K562 (cell line): ENCODE measurements at regions not wholly inside any gene's neighbourhood (a gene's known extent, or its start where the extent isn't known, plus 50 kb on each side); places are given as distances from the start of the nearest gene placed in this dataset.

Experiments
- ATAC-seq: fragments of 200-7000 bp; cut with Tn5 transposase; 3 replicates; pipeline ENCODE4 v1.9.1; 2020; ENCODE audit warnings: moderate library complexity
- BruUV-seq: library from RNA; stranded (reverse); fragments of 400-500 nt; replicated peaks from 2 replicates; lab custom pipeline; 2021; lab: Mats Ljungman, UMichigan
- CTCF ChIA-PET: fragments of 300-600 bp; formaldehyde crosslinking; extraction: SDS; loops from one replicate; lab custom pipeline; 2021; ENCODE audit warnings: low intra/inter-chr PET ratio; lab: Yijun Ruan, JAX
- POLR2A ChIA-PET: fragments of 300-600, 350-650 bp; sonication (Branson Sonifier 250); formaldehyde crosslinking; extraction: SDS; loops from one replicate; lab custom pipeline; 2021; ENCODE audit warnings: antibody characterized with exemption, inconsistent platforms; lab: Yijun Ruan, JAX
- DNase-seq, 4 experiments: peaks; one replicate each; pipeline versions ENCODE4 v3.0.0 to v3.0.0-alpha.2; 2011 to 2018; ENCODE audit warnings: low spot score in 3 of 4, mixed read lengths in 3 of 4; ENCODE audit errors: extremely low read depth in 1 of 4
- FAIRE-seq: peaks from 2 replicates; lab custom pipeline; 2011; peaks lifted over from hg19 to GRCh38; lab: Jason Lieb, UNC
- H2AFZ ChIP-seq: 2 replicates; pipeline ENCODE4 v1.6.0; 2011; ENCODE audit warnings: low read depth, low read length, control low read depth, inconsistent platforms
- H3K27ac ChIP-seq: fragments of 200-600 bp; 3 replicates; pipeline ENCODE4 v1.8.0; 2011; ENCODE audit warnings: low read depth, mild to moderate bottlenecking, control low read depth, inconsistent platforms, low read length, moderate library complexity, mixed read lengths; ENCODE audit errors: extremely low read depth
- H3K27me3 ChIP-seq, 2 experiments: fragments of 300-600 bp in 1 of 2; 2 replicates in 1 of 2; 3 replicates in 1 of 2; pipeline versions ENCODE4 v1.6.0 to v1.8.0; 2011; ENCODE audit warnings: inconsistent platforms in 2 of 2, low read length in 2 of 2, mild to moderate bottlenecking in 1 of 2, mixed read lengths in 1 of 2, moderate library complexity in 1 of 2; ENCODE audit not compliant: control insufficient read depth in 2 of 2, insufficient read depth in 2 of 2
- H3K36me3 ChIP-seq: fragments of 300-600 bp; 3 replicates; pipeline ENCODE4 v1.8.0; 2011; ENCODE audit warnings: mild to moderate bottlenecking, low read length, inconsistent platforms; ENCODE audit not compliant: control insufficient read depth, insufficient read depth
- H3K4me1 ChIP-seq, 2 experiments: fragments of 200-600 bp in 1 of 2; replicated peaks in 1 of 2; 2 replicates in 1 of 2; 3 replicates in 1 of 2; pipeline versions ENCODE4 v1.5.1 to v1.8.0; 2011; ENCODE audit warnings: inconsistent platforms in 2 of 2, low read length in 2 of 2, mild to moderate bottlenecking in 1 of 2, mixed read lengths in 1 of 2, moderate library complexity in 1 of 2; ENCODE audit not compliant: control insufficient read depth in 2 of 2, insufficient read depth in 2 of 2
- H3K4me2 ChIP-seq: 2 replicates; pipeline ENCODE4 v1.6.1; 2011; ENCODE audit warnings: low read length, control low read depth, inconsistent platforms, mixed read lengths; ENCODE audit not compliant: insufficient read depth
- H3K4me3 ChIP-seq: fragments of 200-600 bp; sonication (generic), shearing (Covaris generic); 2 replicates; pipeline ENCODE4 v1.5.1; 2016; ENCODE audit warnings: control low read depth, inconsistent platforms
- H3K79me2 ChIP-seq: fragments of 200-600 bp; 3 replicates; pipeline ENCODE4 v1.8.0; 2011; ENCODE audit warnings: low read length, inconsistent platforms; ENCODE audit not compliant: control insufficient read depth, insufficient read depth
- H3K9ac ChIP-seq, 2 experiments: 2 replicates each; pipeline versions ENCODE4 v1.6.0 to v1.6.1; 2011; ENCODE audit warnings: low read depth in 2 of 2, low read length in 2 of 2, control low read depth in 1 of 2, inconsistent platforms in 1 of 2, mild to moderate bottlenecking in 1 of 2, mixed read lengths in 1 of 2; ENCODE audit not compliant: insufficient read depth in 1 of 2
- H3K9me1 ChIP-seq: one replicate; pipeline ENCODE4 v1.6.0; 2011; ENCODE audit warnings: inconsistent platforms, mild to moderate bottlenecking, low read length, moderate library complexity; ENCODE audit not compliant: control insufficient read depth, insufficient read depth
- H3K9me3 ChIP-seq: replicated peaks from 2 replicates; pipeline ENCODE4 v1.5.1; 2011; ENCODE audit warnings: low read depth, low read length, inconsistent platforms; ENCODE audit not compliant: control insufficient read depth, insufficient read depth
- H4K20me1 ChIP-seq: replicated peaks from 2 replicates; pipeline ENCODE4 v1.6.1; 2011; ENCODE audit warnings: low read length, inconsistent platforms, mixed read lengths; ENCODE audit not compliant: control insufficient read depth, insufficient read depth
- ARID4B ChIP-seq: sonication (generic); formaldehyde crosslinking; IDR thresholded peaks from 2 replicates; pipeline ENCODE4 v1.8.0; 2022; ENCODE audit warnings: mild to moderate bottlenecking, missing genetic modification reagents
- CHAMP1 ChIP-seq: fragments of 450-650 bp; IDR thresholded peaks from 2 replicates; pipeline ENCODE4 v1.6.1; 2016; ENCODE audit warnings: mild to moderate bottlenecking
- HSF4 ChIP-seq: fragments of 250-450 bp; sonication (Bioruptor Pico); IDR thresholded peaks from 2 replicates; pipeline ENCODE4 v2.1.2; 2022; ENCODE audit warnings: mild to moderate bottlenecking, moderate library complexity, borderline replicate concordance
- ZNF354B ChIP-seq: fragments of 250-450 bp; sonication (Bioruptor Pico); IDR thresholded peaks from 2 replicates; pipeline ENCODE4 v1.4.0; 2020
- WGBS: fragments of 100-300 bp; shearing (Covaris generic); methylation state at CpG from one replicate; pipeline ENCODE4 v1.1.6; 2016; ENCODE audit warnings: low coverage, mixed read lengths; ENCODE audit not compliant: insufficient coverage; ENCODE audit errors: missing lambda C conversion rate; 5-methylcytosine and 5-hydroxymethylcytosine counted together
- in situ Hi-C: fragments of 300-500 bp; cut with MboI; formaldehyde crosslinking; loops from 4 replicates; pipeline ENCODE4 v1.15.0; 2018; ENCODE audit warnings: inconsistent platforms, mixed read lengths
- intact Hi-C: fragments of 100-400 bp; cut with micrococcal nuclease; formaldehyde crosslinking; loops from 2 replicates; pipeline ENCODE4 v1.14.2; 2022

GRCh38 chr6:56865081-56865875 is 89.6 kb upstream of the BEND6 start:
- in situ Hi-C loops: loop anchor here (25.0 kb wide), 1 partner anchor 503 kb away; no protein-coding TSS in a partner anchor
- DNase-seq (no peak), ATAC-seq (no peak), FAIRE-seq (no peak)
- no peaks in the 10 kb centered on the region for H3K36me3 ChIP-seq
- no peaks in the 10 kb centered on the region for H4K20me1 ChIP-seq
- TF ChIP-seq CHAMP1: no peak
- TF ChIP-seq ZNF354B (CRISPR knock-in tag): no peak
- no peak for TF ChIP-seq ARID4B (CRISPR knock-in tag)
- no peak for TF ChIP-seq HSF4 (CRISPR knock-in tag)
- WGBS: 38% methylated on average over 1 of the region's 1 CpG
- H3K9me1 ChIP-seq: no peaks in the 10 kb centered on the region
- H3K27ac ChIP-seq: no peak overlapping the region
- ChIA-PET POLR2A (no interaction called here), CTCF (no interaction called here)
- no peak overlapping the region for H2AFZ ChIP-seq
- no peak overlapping the region for H3K9ac ChIP-seq
- intact Hi-C loops: no loop called here
- BruUV-seq: no TSS peak
- H3K4me3 ChIP-seq: no peak overlapping the region
- H3K4me2 ChIP-seq: no peak overlapping the region
- H3K27me3 ChIP-seq: no peaks in the 10 kb centered on the region
- H3K4me1 ChIP-seq: no peaks in the 10 kb centered on the region; a peak in 2 of 5 replicates
- H3K9me3 ChIP-seq: no peaks in the 10 kb centered on the region
- no peaks in the 10 kb centered on the region for H3K79me2 ChIP-seq
